OCI-LY1 (cell line): ENCODE measurements at regions not wholly inside any gene's neighbourhood (a gene's known extent, or its start where the extent isn't known, plus 50 kb on each side); places are given as distances from the start of the nearest gene placed in this dataset.

ENCODE experiments used
- H2AFZ ChIP-seq: fragments of 200-600 bp; sonication (generic), shearing (Covaris generic); 2 replicates; pipeline ENCODE4 v1.6.0; 2014; ENCODE audit warnings: antibody characterized with exemption, mild to moderate bottlenecking, low read length
- H3F3A ChIP-seq: fragments of 200-600 bp; sonication (generic), shearing (Covaris generic); 2 replicates; pipeline ENCODE4 v1.6.0; 2014; ENCODE audit warnings: mild to moderate bottlenecking, antibody characterized with exemption, low read length, moderate library complexity; ENCODE audit not compliant: insufficient read depth
- H3K27ac ChIP-seq: fragments of 200-600 bp; sonication (generic); 2 replicates; pipeline ENCODE4 v1.5.1; 2014; ENCODE audit warnings: low read length, mixed run types, mild to moderate bottlenecking, low read depth; ENCODE audit not compliant: poor library complexity, severe bottlenecking
- H3K27me3 ChIP-seq: fragments of 200-600 bp; sonication (generic); 2 replicates; pipeline ENCODE4 v1.6.0; 2014; ENCODE audit warnings: antibody characterized with exemption, mild to moderate bottlenecking, low read length, moderate library complexity; ENCODE audit not compliant: insufficient read depth
- H3K36me3 ChIP-seq: fragments of 200-600 bp; sonication (generic); 2 replicates; pipeline ENCODE4 v1.6.1; 2014; ENCODE audit warnings: mild to moderate bottlenecking, antibody characterized with exemption, low read length, moderate library complexity, mixed read lengths; ENCODE audit not compliant: insufficient read depth
- H3K4me1 ChIP-seq: fragments of 200-600 bp; sonication (generic); 2 replicates; pipeline ENCODE4 v1.5.1; 2014; ENCODE audit warnings: mild to moderate bottlenecking, low read length, moderate library complexity; ENCODE audit not compliant: insufficient read depth, severe bottlenecking
- H3K4me2 ChIP-seq: fragments of 200-600 bp; sonication (generic), shearing (Covaris generic); 2 replicates; pipeline ENCODE4 v1.6.1; 2014; ENCODE audit warnings: low read length
- H3K4me3 ChIP-seq: fragments of 200-600 bp; sonication (generic); 2 replicates; pipeline ENCODE4 v1.5.1; 2014; ENCODE audit warnings: low read length, low read depth, mild to moderate bottlenecking, mixed read lengths; ENCODE audit not compliant: poor library complexity, severe bottlenecking
- H3K79me2 ChIP-seq: fragments of 200-600 bp; shearing (Covaris generic); 2 replicates; pipeline ENCODE4 v1.6.1; 2016; ENCODE audit warnings: mixed run types, low read length, mixed read lengths; ENCODE audit not compliant: insufficient read depth
- H3K9ac ChIP-seq: fragments of 200-600 bp; sonication (generic), shearing (Covaris generic); 2 replicates; pipeline ENCODE4 v1.6.1; 2014; ENCODE audit warnings: mild to moderate bottlenecking, low read length, mixed read lengths
- H3K9me2 ChIP-seq: fragments of 200-600 bp; sonication (generic), shearing (Covaris generic); 2 replicates; pipeline ENCODE4 v1.6.1; 2014; ENCODE audit warnings: low read depth, mild to moderate bottlenecking, low read length, mixed read lengths
- H3K9me3 ChIP-seq: fragments of 200-600 bp; shearing (Covaris generic); 2 replicates; pipeline ENCODE4 v1.6.1; 2014; ENCODE audit warnings: low read length, mixed read lengths
- H4K20me1 ChIP-seq: fragments of 200-600 bp; sonication (generic), shearing (Covaris generic); 2 replicates; pipeline ENCODE4 v1.6.0; 2016; ENCODE audit warnings: mild to moderate bottlenecking, low read length; ENCODE audit not compliant: insufficient read depth
- CTCF ChIP-seq: fragments of 200-600 bp; sonication (generic), shearing (Covaris generic); IDR thresholded peaks from 2 replicates; pipeline ENCODE4 v1.5.1; 2017; ENCODE audit warnings: mild to moderate bottlenecking, antibody characterized with exemption, low read length, moderate library complexity, mixed read lengths
- EZH2 ChIP-seq: fragments of 200-600 bp; sonication (generic), shearing (Covaris generic); IDR thresholded peaks from 2 replicates; pipeline ENCODE4 v1.8.0; 2017; ENCODE audit warnings: borderline replicate concordance, mixed run types, mild to moderate bottlenecking, antibody characterized with exemption, low read length, moderate library complexity, mixed read lengths

- H3K79me2 ChIP-seq, result no peaks in the 10 kb centered on the region
- H4K20me1 ChIP-seq, result no peaks in the 10 kb centered on the region
- H3K9me3 ChIP-seq, result no peaks in the 10 kb centered on the region
- no peaks in the 10 kb centered on the region for H3F3A ChIP-seq
- no peak overlapping the region for H2AFZ ChIP-seq
- H3K4me1 ChIP-seq, result no peaks in the 10 kb centered on the region
- no peak overlapping the region for H3K9ac ChIP-seq
- H3K27ac ChIP-seq, result no peak overlapping the region
- H3K4me2 ChIP-seq, result no peak overlapping the region
- H3K27me3 ChIP-seq, result no peaks in the 10 kb centered on the region
- TF ChIP-seq CTCF (no peak), EZH2 (no peak)
- no peak overlapping the region for H3K4me3 ChIP-seq
- no peaks in the 10 kb centered on the region for H3K36me3 ChIP-seq
- H3K9me2 ChIP-seq, result no peaks in the 10 kb centered on the region
Observed at GRCh38 chr18:28594034-28594433, 417.1 kb upstream of the CDH2 start.

- Histone ChIP-seq H3F3A (no peaks in the 10 kb centered on the region), H2AFZ (no peak overlapping the region), H3K4me2 (no peak overlapping the region)
Observed at GRCh38 chr18:28588884-28589549, 412.1 kb upstream of the CDH2 start.

GRCh38 chr18:28584731-28585130 is 407.8 kb upstream of the CDH2 start:
- H3K4me2 ChIP-seq, result no peak overlapping the region
- H2AFZ ChIP-seq, result no peak overlapping the region
- no peak overlapping the region for H3K9ac ChIP-seq
- no peaks in the 10 kb centered on the region for H3K9me3 ChIP-seq
- no peaks in the 10 kb centered on the region for H3K79me2 ChIP-seq
- H4K20me1 ChIP-seq, result no peaks in the 10 kb centered on the region
- no peaks in the 10 kb centered on the region for H3K27me3 ChIP-seq
- no peak overlapping the region for H3K4me3 ChIP-seq
- TF ChIP-seq CTCF, result no peak
- no peaks in the 10 kb centered on the region for H3K9me2 ChIP-seq
- H3K36me3 ChIP-seq, result no peaks in the 10 kb centered on the region
- no peak overlapping the region for H3K27ac ChIP-seq
- H3F3A ChIP-seq, result no peaks in the 10 kb centered on the region
- H3K4me1 ChIP-seq, result no peaks in the 10 kb centered on the region

More at GRCh38 chr18:28588884-28589549, 412.1 kb upstream of the CDH2 start:
- Histone ChIP-seq H4K20me1 (no peaks in the 10 kb centered on the region), H3K9ac (no peak overlapping the region), H3K79me2 (no peaks in the 10 kb centered on the region), H3K9me3 (no peaks in the 10 kb centered on the region), H3K4me3 (no peak overlapping the region), H3K36me3 (no peaks in the 10 kb centered on the region), H3K27ac (no peak overlapping the region), H3K27me3 (no peaks in the 10 kb centered on the region), H3K4me1 (no peaks in the 10 kb centered on the region), H3K9me2 (no peaks in the 10 kb centered on the region)
- TF ChIP-seq CTCF (no peak), EZH2 (no peak)
